ENCODE measurements at regions not wholly inside any gene's neighbourhood (a gene's known extent, or its start where the extent isn't known, plus 50 kb on each side); places are given as distances from the start of the nearest gene placed in this dataset.

DNA sequence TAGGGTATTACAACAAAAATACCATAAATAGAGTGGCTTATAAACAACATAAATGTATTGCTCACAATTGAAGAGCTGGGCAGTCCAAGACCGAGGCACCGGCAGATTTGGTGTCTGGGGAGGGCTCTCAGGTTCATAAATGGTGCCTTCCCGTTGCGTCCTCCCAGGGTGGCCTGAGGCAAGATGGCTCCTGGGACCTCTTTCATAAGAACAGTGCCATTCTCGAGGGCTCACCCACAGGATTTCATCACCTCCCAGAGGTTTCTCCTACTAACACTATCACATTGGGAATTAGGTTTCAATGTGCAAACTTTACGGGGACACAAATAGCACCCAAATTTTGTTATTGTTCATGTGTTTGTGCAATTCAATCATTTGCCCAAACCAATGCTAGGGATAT lies 793.5 kb upstream of the HS6ST1 start:
- DNase-seq (ENCODE audit: low read depth in 3 of 3) = no peak

DNA sequence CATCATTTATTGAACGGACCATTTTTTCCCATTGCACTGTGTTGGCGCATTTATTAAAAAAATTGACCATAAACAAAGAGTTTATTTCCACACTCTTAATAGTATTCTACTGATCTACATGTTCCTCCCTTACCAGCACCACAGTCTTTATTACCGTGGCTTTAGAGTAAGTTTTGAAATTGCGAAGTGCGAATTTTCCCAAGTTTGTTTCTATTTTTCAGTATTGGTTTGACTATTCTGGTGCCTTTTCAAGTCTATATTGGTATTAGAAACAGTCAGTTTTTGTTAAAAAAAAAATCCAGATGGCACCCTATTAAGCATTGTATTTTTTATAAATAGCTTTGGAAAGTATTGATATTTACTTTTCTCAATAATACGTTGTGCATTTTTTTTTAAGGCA lies 795.1 kb upstream of the HS6ST1 start:
- no peak for DNase-seq (ENCODE audit: low read depth in 3 of 3)

DNA sequence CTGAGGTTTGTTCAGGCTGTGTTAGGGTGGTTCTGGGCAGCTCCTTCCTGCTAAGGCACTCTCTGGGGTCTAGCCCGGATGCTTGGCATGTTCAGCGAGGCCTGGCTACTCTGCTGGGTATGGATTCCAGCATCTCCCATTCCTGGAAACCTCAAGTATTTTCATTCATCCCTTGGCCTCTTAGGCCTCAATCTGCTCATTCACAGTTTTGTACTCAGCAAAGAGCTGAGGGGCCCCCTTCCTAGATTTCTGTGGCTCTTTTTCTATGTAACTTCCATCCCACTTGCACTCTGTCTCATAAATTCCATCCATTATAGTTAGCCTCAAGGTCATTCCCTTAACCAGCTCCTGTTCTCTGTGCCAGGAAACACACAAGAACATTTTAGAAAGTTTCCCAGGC lies 798.8 kb upstream of the HS6ST1 start:
- DNase-seq (ENCODE audit: low read depth in 3 of 3) = no peak

DNA sequence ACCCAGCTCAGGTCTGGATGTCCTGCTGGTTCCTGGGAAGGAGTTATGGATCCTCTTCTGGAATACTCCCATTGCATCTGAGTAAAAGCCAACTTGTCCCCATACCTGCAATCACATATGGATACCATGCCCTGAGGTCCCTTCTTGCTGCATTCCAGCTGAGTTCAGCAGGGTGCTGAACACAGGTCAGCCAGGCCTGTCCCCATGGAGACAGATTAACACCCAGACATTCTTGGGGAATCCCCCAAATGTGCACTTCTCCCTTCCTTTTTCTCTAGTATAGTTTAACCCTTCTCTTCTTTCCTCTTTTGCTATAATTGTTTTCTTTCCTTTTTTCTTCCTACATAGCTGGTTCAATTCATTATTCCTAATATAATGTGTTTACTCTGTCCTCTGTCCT lies 799.6 kb upstream of the HS6ST1 start:
- DNase-seq (ENCODE audit: low read depth in 3 of 3) = no peak

DNA sequence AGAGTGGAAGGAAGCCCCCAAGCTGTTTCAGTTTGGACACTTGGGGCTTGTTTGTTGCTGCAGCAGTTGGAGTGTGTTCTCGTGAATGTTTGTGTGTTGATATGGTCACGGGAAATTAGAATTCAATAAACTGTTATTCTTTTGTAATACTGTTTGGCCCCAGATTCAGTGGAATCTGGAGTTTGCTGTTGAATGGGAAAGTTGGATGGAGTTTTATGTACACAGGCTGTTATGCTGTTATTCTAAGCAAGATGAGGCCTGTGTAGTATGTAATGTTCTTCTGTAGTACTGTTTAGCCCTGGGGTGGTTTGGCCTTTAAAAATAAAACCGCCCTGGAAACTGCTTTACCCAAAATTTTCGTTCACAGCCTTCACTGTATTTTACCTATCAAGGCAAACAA lies 810.4 kb upstream of the HS6ST1 start:
- DNase-seq (ENCODE audit: low read depth in 3 of 3) = no peak

DNA sequence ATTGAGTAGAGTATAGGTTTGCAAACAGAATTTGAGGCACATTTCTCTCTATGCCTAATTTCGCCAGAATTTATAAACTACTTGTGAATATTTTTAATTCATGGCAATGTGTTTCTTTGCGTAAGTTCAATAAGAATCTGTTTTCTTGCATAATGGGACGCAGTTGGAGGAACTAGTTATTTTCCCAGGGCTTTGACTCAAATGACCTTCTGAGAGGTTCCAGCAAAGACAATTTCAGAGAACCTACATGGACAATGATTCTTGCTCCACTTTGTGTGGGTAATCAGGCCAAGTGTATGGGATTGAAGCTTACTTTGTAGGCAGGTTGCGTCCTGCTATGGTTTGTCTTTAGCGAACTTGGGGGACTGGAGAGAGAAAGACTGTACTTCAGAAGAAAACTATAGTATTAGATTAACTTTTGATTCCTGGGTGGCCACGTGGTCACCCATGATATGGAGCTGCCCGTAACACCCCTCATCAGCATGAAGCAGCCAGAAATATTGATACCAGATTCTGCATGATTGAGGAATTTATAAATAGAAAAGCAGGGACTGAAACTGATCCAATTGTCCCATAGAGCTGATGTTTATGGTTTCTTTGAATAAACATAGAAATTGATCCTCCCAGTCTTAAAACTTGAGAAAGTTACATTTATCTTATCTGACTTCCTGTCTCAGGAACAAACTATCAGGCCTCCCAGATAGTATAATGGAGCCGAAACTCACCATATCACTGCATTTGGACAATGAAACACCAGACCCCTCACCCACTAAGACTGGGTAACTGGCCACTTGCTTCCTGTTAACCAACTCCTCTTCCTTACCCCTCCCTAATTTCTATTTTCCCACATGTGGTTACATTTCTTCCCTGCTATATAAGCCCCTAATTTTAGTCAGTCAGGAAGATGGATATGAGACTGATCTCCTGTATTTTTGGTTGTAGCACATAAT lies 815.3 kb upstream of the HS6ST1 start:
- DNase-seq (ENCODE audit: low read depth in 3 of 3) = no peak

DNA sequence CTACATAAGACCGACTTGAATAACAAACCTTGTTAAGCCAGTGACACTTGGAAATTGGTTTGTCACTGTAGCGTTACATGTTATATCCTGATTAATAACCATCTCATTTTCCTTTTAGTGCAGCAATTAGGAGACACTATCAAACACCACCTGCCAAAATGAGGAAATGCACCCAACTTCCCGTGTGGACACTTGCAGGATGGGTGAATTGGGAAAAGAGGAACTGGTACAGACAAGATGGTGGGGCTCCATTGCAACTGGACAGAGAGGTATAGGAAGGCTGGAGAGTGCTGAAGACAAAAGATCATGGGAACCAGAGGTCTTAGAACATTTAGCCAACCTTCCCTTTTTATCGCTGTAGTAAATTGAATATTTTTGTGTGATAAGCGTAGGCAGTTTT lies 816.3 kb upstream of the HS6ST1 start:
- DNase-seq (ENCODE audit: low read depth in 3 of 3) = no peak

DNA sequence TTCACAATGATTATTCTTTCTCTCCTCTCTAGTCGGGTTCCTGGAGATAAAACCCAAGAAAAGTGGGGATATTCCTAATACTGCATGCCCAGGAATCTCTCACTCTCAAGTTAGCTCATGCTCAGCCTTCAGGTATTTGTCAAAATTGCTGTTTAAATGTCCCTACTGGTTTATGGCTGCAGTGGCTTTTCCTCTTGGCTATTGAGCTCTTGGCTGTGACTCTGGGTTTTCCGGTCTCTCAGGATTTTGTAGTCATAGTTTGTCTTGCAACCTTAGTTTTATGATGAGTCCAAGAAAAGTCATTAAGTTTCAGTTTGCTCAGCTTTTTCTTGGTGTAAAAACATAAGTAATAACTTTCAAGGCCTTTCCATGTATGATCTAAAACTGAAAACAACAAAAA lies 820.7 kb upstream of the HS6ST1 start:
- DNase-seq (ENCODE audit: low read depth in 3 of 3) = no peak

DNA sequence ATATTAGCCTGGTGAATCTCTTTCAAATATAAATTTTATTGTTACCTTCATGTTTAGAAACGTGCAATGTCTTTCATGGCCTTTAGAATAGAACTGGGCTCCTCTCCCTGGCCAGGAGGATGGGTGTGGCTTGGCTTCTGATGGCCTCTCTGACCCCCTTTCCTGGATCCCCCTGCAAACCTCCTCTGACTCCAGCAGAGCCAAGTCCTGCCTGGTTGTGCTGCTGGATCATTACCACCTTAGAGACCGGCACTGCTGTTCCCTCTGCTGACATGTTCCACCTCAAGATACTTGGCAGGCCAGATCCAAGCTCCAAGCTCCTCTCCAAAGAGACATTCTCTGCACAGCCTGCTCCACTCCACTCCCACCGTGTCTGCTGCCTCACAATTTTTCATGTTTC lies 823.8 kb upstream of the HS6ST1 start:
- no peak for DNase-seq (ENCODE audit: low read depth in 3 of 3)

DNA sequence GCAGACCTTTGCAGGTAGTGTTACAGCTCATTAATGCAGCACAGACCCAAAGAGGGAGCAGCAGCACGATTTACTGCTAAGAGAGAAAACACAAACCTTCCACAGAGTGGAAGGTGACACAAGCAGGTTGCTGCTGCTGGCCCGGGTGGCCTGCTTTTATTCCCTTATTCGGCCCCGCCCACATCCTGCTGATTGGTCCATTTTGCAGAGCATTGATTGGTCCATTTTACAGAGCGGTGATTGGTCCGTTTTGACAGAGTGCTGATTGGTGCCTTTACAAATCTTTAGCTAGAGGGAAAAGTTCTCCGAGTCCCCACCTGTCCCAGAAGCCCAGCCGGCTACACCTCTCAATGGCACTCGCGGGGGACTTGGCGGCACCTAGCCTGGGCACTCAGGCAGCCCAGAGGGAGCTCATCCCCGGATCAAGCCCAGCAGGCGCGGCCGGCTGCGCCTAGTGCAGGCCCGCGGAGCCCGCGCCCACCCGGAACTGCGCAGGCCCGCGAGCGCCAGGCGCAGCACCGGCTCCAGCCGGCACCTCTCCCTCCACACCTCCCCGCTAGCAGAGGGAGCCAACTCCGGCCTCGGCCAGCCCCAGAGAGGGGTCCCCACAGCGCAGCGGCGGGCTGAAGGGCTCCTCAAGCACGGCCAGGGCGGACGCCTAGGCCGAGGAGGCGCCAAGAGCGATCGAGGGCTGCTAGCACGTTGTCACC lies 825.6 kb upstream of the HS6ST1 start:
- DNase-seq (ENCODE audit: low read depth in 3 of 3) = no peak

DNA sequence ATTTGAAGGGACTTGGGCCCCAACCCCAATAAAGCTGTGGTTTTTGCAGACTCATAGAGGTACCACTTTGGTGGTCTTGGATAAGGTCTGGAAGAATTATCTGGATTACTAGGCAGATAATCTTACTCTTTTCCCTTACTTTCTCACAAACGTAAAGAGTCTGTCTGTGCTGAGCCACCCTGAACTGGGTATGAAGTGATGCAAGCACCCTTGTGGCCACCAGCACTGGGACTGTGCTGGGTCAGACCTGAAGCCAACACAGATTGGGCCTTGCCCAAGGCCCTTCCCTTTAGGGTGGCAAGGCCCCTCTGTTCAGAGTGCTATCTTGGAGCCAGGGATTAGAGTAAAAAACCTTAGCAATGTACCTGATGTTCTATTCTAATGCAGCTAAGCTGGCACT lies 827.0 kb upstream of the RAB6C start:
- no peak for DNase-seq (ENCODE audit: low read depth in 3 of 3)

DNA sequence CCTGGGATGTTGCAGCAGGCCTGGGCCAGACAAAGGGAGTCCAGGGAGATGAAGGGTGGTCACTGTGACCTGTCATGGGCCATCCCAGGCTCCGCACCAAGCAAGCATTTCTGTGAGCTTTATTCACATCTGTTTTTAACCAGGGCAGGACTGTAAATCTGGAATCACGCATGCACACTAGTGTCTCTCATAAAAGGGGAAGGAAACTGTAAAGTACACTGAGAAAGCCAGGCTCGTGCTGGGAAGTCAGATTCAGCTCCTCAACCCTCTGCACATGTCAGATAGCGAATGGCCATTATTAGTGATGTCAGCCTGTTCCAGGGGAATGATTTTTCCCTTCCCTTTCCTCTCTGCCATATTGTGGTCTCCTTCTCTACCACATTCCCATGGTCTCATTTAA lies 818.6 kb upstream of the RAB6C start:
- no peak for DNase-seq (ENCODE audit: low read depth in 3 of 3)

DNA sequence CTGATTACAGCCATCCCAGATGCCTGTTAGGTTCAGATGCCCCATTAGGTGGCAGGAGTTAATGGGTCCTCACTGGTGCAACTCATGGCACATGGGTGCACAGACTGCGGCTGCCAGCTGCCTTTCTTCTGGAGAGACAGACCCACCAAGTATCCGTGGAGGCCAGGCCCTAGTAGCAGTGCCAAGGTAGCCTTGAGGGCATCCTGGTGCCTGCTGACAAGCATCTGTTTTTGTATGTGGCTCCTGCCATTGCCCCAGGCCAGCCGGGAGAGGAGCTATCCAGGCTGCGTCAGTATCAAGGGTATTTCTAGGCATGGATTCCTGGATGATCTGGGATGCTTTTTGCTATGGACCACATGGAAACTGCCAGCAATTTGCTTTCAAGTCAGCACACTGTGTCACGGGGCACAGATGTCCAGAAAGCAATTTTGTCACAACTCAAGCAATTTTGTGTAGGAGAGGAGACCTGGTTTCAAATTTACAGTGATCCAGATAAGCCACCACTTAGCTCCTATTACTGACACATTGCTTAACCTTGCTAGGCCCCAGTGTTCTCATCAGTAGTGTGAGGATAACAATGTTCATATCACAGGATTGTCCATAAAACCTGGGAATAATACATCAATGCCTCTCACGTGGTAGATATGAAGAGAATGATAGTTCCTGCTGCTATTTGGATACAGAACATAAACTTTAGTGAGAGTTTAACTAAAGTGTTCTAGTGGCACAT lies 815.1 kb upstream of the RAB6C start:
- DNase-seq (ENCODE audit: low read depth in 3 of 3) = no peak

DNA sequence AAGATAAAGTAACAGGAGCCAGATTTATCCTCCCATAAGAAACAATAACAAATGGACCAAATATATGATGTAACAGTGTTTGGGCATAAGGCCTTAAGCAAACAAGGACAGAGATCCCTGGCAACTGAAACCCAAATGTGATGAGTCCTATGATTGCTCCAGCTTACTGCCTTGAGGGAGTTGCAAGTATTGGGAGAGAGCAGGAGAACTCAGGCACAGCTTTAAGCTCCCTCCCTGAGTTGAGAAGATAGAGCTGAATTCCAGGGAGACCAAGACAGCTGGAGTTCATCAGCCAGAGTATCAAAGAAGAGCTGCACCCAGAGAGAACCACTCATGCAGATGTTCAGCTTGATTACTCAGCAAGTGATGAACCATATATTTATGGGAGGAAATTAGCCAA lies 814.5 kb upstream of the RAB6C start:
- DNase-seq (ENCODE audit: low read depth in 3 of 3) = no peak

DNA sequence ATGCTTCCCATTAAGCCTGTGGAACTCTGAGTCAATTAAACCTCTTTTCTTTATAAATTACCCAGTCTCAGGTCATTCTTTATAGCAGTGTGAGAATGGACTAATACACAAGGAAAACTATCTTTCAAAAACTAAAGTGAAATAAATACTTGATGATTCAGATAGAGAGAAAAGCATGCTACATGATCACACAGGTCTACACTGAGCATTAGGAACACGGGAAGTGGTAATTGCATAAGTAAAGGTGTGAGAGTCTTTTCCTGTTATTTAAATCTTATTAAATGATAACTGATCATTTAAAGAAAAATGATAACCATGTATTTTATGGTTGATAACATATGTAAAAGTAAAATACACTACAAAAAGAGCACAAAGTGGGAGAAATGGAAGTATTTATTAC lies 812.0 kb upstream of the RAB6C start:
- DNase-seq (ENCODE audit: low read depth in 3 of 3) = no peak

DNA sequence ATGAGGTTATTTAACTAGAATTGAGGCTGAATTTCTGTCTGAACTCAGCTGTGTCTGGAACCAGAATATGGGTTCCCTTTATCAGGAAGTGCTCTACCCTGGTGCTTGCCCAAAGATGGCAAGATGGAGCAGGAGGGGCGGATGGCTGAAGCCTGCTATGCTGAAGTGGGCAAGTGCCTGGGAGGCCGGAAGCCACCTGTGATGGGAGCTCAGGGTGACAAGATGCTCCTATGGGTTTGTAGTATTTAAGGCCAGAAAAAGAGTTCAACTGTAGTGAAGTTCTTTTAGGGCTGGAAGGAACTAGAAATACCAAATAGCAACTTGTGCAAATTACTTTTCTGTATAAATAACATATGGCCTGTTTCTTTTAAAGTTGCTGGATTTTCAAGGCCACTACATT lies 808.9 kb upstream of the RAB6C start:
- DNase-seq (ENCODE audit: low read depth in 3 of 3) = no peak

DNA sequence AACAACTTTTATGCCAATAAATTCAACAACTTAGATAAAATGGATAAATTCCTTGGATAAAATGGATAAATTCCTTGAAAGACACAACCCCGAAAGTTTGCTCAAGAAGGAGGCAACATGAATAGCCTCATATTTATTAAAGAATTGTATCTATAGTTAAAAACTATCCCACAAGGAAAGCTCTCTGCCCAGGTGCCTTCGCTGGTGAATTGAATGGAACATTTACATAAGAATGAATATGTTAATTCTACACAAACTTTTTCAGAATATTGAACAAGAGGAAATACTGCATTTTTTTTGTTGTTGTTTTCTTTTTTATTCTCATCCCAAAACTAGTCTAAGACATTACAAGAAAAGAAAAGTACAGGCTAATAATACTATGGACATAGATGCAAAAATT lies 805.3 kb upstream of the RAB6C start:
- no peak for DNase-seq (ENCODE audit: low read depth in 3 of 3)

DNA sequence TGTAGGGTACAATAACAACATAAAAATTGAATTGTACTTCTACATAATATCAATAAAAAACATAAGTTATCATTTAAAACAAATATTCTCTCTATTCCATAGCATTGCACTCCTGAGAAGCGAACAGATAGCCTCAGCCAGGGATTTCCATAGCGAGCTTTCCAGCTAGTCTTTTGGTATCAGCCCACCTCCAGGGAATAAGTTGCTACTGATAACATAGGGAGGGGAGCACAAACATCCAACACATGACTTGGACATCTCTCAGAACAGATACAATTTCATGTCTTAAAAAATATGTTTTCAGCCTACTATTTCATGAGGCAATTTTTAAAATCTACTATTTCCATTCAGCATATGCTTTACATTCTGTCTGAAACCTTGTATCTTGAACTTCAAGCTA lies 804.4 kb upstream of the RAB6C start:
- no peak for DNase-seq (ENCODE audit: low read depth in 3 of 3)

DNA sequence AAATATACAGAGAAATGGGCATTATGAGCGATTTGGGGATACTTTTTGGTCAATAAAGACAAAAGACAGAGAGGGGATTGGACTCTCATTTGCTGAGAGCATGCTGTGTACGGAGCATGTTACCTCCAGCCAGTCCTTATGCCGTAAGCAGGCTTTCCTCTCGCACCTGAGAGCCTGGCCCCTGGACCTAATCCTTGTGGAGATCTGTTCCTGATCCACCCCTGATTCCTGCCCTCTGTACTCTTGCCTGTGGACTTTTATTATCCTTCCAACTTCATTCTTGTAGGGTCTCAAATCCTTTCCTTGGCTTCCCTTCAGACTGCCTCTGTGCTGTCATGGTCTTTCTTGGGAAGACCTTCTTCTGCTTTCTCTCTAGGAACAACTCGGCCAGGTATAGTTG lies 803.1 kb upstream of the RAB6C start:
- no peak for DNase-seq (ENCODE audit: low read depth in 3 of 3)

DNA sequence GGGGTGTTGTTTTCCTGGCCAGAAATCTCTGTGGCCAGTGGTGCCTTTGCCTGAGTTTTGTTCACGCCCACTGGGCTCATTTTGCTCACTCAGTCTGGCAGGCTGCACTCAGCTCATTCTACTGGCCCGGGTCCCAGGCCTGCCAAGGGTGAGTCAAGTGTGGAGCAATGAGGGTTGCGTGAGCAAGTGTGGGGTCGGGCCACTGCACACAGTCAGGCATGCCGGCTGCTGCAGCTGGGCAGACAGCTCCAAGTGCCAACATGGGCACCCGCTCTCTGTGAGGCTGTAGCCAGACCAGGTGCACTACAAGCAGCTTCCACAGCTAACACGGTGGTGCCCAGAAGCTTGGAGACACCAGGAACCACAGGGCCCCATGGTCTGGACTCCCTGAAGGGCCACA lies 801.1 kb upstream of the RAB6C start:
- DNase-seq (ENCODE audit: low read depth in 3 of 3) = no peak

DNA sequence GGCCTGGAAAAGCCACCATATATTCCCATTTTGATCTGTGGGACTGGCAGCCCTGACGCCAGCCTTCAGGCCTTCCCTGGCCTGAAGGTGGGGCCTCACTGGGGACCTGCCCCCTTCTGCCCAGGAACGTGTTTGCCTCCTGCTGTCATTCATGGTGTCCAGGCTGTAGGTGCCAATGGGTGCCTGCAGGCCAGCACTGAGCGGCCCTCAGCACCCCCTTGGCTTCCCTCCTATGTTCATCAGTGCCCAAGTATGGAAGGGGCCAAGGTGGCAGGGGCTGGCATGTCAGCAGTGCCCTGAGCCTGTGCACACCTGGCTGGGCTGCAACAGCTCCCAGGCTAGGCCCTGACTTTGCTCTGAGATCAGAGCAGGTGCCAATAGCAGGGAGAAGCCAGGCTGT lies 800.3 kb upstream of the RAB6C start:
- DNase-seq (ENCODE audit: low read depth in 3 of 3) = no peak

DNA sequence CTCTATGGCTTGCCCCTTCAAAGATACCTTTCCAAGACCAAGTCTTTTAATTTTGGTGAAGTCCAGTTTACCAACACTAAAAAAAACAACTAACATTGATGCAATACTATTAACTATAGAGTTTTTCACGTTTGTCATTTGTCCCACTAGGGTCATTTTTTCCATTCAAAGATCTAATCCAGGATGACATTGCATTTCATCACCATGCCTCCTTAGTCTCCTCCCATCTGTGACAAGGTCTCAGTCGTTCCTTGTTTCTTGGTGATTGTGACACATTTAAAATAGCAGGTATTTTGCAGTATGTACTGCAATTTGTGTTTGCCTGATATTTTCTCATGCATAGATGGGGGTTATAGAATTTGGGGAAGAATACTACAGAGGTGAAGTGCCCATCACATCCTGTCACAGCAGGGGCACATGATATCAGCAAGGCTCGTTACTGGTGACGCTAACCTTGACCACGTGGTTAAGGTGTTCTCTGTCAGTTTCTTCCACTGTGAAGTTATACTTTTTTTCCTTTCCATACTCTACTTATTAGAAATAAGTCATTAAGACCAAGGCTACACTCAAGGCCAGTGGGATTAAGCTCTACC lies 799.2 kb upstream of the RAB6C start:
- DNase-seq (ENCODE audit: low read depth in 3 of 3) = no peak
